Neural progenitor cell (in vitro differentiated cells): ENCODE measurements at regions not wholly inside any gene's neighbourhood (a gene's known extent, or its start where the extent isn't known, plus 50 kb on each side); places are given as distances from the start of the nearest gene placed in this dataset.

Experiments
- DNase-seq: peaks from one replicate; pipeline ENCODE4 v3.0.0-alpha.2; 2016; ENCODE audit warnings: low spot score
- H2AFZ ChIP-seq: fragments of 200-600 bp; sonication (generic); replicated peaks from 2 replicates; pipeline ENCODE4 v1.6.1; 2016; ENCODE audit warnings: antibody characterized with exemption
- H3F3A ChIP-seq: fragments of 200-600 bp; sonication (generic); 2 replicates; pipeline ENCODE4 v1.6.1; 2016; ENCODE audit warnings: antibody characterized with exemption, low read depth
- H3K27ac ChIP-seq: fragments of 200-600 bp; sonication (generic); 2 replicates; pipeline ENCODE4 v1.5.1; 2016; ENCODE audit warnings: mild to moderate bottlenecking
- H3K27me3 ChIP-seq: fragments of 200-600 bp; sonication (generic); 2 replicates; pipeline ENCODE4 v1.6.1; 2016; ENCODE audit warnings: mild to moderate bottlenecking, moderate library complexity
- H3K36me3 ChIP-seq: fragments of 200-600 bp; sonication (generic); 2 replicates; pipeline ENCODE4 v1.5.1; 2016
- H3K4me1 ChIP-seq: fragments of 200-600 bp; sonication (generic); 2 replicates; pipeline ENCODE4 v1.6.1; 2016; ENCODE audit warnings: mixed run types
- H3K4me2 ChIP-seq: fragments of 200-600 bp; sonication (generic); 2 replicates; pipeline ENCODE4 v1.6.1; 2016
- H3K4me3 ChIP-seq: fragments of 200-600 bp; sonication (generic); 2 replicates; pipeline ENCODE4 v1.5.1; 2016
- H3K79me2 ChIP-seq: fragments of 200-600 bp; sonication (generic); 2 replicates; pipeline ENCODE4 v1.6.1; 2016; ENCODE audit warnings: low read depth
- H3K9ac ChIP-seq: fragments of 200-600 bp; sonication (generic); 2 replicates; pipeline ENCODE4 v1.6.1; 2016
- H3K9me3 ChIP-seq: fragments of 200-600 bp; sonication (generic); 2 replicates; pipeline ENCODE4 v1.5.1; 2016; ENCODE audit warnings: low read depth
- H4K20me1 ChIP-seq: fragments of 200-600 bp; sonication (generic); 2 replicates; pipeline ENCODE4 v1.6.1; 2016; ENCODE audit warnings: low read depth
- H3K27ac Mint-ChIP-seq: 3 replicates; pipeline ENCODE4 v1.8.0; 2021; ENCODE audit warnings: mixed read lengths
- H3K27me3 Mint-ChIP-seq: 2 replicates; pipeline ENCODE4 v1.8.0; 2022; ENCODE audit warnings: low read depth, mild to moderate bottlenecking, inconsistent platforms, moderate library complexity, mixed read lengths; ENCODE audit not compliant: insufficient read depth
- H3K36me3 Mint-ChIP-seq: 3 replicates; pipeline ENCODE4 v1.8.0; 2021; ENCODE audit warnings: mixed read lengths
- H3K4me1 Mint-ChIP-seq: 3 replicates; pipeline ENCODE4 v1.8.0; 2021; ENCODE audit warnings: mixed read lengths
- H3K4me3 Mint-ChIP-seq: 3 replicates; pipeline ENCODE4 v1.8.0; 2021; ENCODE audit warnings: mild to moderate bottlenecking, moderate library complexity, mixed read lengths
- H3K9me3 Mint-ChIP-seq: 3 replicates; pipeline ENCODE4 v1.8.0; 2020; ENCODE audit warnings: mixed read lengths
- EZH2 ChIP-seq: fragments of 200-600 bp; sonication (generic); IDR thresholded peaks from 2 replicates; pipeline ENCODE4 v1.6.1; 2017; ENCODE audit warnings: antibody characterized with exemption, mild to moderate bottlenecking, moderate library complexity
- EZH2phosphoT487 ChIP-seq: fragments of 200-600 bp; sonication (generic); IDR thresholded peaks from 2 replicates; pipeline ENCODE4 v1.6.1; 2017; ENCODE audit warnings: antibody characterized with exemption
- TF ChIP-seq, protein P1 (sequence below): fragments of 200-600 bp; sonication (generic); IDR thresholded peaks from 2 replicates; pipeline ENCODE4 v1.5.1; 2017; ENCODE audit warnings: antibody characterized with exemption, mild to moderate bottlenecking

DNA sequence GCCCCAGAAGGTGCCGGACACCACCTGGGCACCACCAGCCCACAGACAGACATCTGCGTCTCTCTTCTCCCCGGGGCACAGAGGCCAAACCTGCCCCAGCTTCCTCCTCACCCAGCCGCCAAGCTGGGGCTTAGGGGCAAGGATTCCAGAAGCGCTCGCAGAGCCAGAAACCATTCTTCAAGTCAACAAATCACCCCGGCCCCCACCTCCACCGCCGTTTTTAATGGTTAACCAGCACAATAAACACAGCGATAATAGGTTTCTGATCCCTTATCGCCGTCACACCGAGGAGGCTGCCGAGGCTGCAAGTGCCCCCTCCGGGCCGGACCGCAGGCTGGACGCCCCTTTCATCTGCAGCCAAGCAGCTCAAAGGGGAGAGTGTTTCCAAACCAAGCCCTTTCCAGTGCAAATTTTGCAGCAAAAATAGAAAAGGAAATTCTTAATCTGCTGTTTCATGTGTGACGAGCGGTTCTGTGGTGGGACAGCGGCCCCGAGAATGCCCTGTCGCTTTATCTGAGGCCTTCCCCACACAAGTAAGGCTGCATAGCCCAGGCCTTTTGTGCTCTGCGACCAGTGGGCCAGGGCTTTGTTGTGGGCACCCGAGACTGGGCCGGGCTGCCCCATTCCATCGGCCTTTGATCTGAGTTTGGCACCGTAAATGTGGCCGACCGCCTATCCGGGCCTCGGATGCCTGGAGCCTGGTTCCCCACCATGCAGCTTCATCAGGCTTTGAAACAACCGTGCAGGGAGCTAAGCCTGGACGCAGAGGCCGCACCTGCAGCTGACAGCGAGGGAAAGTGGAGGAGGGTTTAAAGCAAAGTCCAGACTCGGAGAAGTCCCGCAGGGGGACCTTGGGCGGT is 83.2 kb downstream of the FOXL3 start:
- peak overlapping the region; percentile 69 for H3K27ac ChIP-seq
- Mint-ChIP-seq H3K9me3 (no peaks in the 10 kb centered on the region), H3K27me3 (peaks cover 15% of the 10 kb centered on the region), H3K36me3 (no peaks in the 10 kb centered on the region), H3K4me3 (no peak overlapping the region), H3K27ac (peak overlapping the region; percentile 91), H3K4me1 (peaks cover 21% of the 10 kb centered on the region)
- peak; percentile 62 for DNase-seq
- H2AFZ ChIP-seq = peak overlapping the region; percentile 33
- H3K79me2 ChIP-seq = no peaks in the 10 kb centered on the region
- H3K9me3 ChIP-seq = no peaks in the 10 kb centered on the region
- H3K9ac ChIP-seq = no peak overlapping the region
- peaks cover 8% of the 10 kb centered on the region for H3F3A ChIP-seq
- H3K4me2 ChIP-seq = peak overlapping the region; percentile 40
- H3K27me3 ChIP-seq = peaks cover 2% of the 10 kb centered on the region
- H4K20me1 ChIP-seq = no peaks in the 10 kb centered on the region
- H3K36me3 ChIP-seq = no peaks in the 10 kb centered on the region
- no peak overlapping the region for H3K4me3 ChIP-seq
- TF ChIP-seq EZH2 = no peak
- H3K4me1 ChIP-seq = peaks cover 18% of the 10 kb centered on the region

DNA sequence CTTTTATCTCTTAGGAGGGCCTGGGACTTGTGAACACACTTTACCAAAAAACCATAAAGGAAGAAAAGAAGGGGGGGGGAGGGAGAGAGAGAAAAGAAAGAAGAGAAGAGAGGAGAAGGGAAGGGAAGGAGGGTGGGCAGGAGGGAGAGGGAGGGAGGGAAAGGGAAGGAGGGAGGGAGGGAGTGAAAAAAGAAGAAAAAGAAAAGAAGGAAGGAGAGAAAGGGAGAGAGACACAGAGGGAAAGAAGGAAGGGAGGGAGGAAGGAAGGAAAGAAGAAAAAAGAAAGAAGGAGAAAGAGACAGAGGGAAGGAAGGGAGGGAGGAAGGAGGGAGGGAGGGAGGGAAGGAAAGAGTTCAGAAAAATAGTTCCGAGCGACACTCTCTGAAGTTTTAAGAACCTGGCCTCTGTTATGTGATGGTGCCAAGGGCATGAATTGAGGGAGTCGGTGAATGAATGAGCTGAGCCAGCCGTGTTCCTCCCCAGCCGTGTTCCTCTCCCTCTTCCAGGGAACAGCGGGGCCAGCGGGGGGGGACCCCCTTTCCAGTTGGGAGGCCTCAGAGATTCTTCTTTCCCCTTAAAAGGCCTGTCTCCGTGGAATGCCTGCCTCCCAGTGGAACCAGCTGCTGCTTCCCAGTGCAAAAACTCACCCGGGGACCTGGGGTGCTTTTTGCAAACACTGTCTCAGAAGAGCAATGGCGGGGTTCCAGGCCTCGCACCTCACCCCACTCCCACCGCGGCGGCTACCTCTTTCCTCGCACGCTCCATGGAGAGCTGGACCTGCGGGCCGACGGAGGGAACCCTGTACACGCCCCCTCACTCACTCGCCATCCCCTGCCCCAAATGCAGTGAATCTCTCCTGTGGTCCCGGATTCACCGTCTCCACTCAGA is 84.1 kb downstream of the FOXL3 start:
- no peak overlapping the region for H3K9ac ChIP-seq
- no peaks in the 10 kb centered on the region for H3K79me2 ChIP-seq
- H3K27me3 Mint-ChIP-seq = peaks cover 16% of the 10 kb centered on the region
- H3K4me3 ChIP-seq = no peak overlapping the region
- peaks cover 18% of the 10 kb centered on the region for H3K4me1 ChIP-seq
- H3K4me2 ChIP-seq = no peak overlapping the region
- H4K20me1 ChIP-seq = no peaks in the 10 kb centered on the region
- H3F3A ChIP-seq = peaks cover 10% of the 10 kb centered on the region
- no peaks in the 10 kb centered on the region for H3K9me3 ChIP-seq
- no peaks in the 10 kb centered on the region for H3K9me3 Mint-ChIP-seq
- H2AFZ ChIP-seq = peak overlapping the region; percentile 33
- no peak for DNase-seq
- H3K27ac Mint-ChIP-seq = no peak overlapping the region
- H3K4me3 Mint-ChIP-seq = no peak overlapping the region
- TF ChIP-seq, protein P1, sequence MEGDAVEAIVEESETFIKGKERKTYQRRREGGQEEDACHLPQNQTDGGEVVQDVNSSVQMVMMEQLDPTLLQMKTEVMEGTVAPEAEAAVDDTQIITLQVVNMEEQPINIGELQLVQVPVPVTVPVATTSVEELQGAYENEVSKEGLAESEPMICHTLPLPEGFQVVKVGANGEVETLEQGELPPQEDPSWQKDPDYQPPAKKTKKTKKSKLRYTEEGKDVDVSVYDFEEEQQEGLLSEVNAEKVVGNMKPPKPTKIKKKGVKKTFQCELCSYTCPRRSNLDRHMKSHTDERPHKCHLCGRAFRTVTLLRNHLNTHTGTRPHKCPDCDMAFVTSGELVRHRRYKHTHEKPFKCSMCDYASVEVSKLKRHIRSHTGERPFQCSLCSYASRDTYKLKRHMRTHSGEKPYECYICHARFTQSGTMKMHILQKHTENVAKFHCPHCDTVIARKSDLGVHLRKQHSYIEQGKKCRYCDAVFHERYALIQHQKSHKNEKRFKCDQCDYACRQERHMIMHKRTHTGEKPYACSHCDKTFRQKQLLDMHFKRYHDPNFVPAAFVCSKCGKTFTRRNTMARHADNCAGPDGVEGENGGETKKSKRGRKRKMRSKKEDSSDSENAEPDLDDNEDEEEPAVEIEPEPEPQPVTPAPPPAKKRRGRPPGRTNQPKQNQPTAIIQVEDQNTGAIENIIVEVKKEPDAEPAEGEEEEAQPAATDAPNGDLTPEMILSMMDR = no peak
- TF ChIP-seq EZH2 (no peak), EZH2phosphoT487 (no peak)
- peaks cover 11% of the 10 kb centered on the region for H3K27me3 ChIP-seq
- no peaks in the 10 kb centered on the region for H3K36me3 ChIP-seq
- no peak overlapping the region for H3K27ac ChIP-seq
- peaks cover 23% of the 10 kb centered on the region for H3K4me1 Mint-ChIP-seq
- H3K36me3 Mint-ChIP-seq = no peaks in the 10 kb centered on the region

DNA sequence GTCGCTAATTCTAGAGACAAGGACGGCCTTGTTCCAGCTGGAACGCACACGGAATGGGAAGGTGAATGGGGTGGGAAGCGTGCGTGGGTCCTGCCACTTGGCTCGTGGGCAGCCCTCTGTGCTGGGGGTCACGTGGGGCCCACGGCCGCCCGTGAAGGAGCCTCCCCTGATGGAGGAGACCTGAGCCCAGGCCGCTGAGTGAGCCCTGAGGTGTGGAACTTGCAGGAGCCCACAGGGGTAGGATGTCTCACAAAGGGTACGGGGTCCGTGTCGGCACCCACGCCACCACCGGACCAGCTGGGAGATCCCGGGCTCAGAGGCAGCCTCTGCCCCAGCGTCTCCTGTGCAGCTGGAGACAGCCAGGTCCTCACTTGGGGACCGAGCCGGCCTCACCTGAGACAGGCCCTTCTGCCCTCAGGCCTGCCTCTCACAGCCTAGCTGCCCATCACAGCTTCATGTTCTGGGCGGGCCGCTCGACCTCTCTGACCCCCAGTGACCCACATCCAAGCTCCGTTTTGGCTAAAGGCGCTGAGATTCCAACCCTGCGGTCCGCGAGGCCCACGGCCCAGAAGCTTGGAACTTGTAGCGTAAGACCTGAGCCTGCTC is 84.8 kb downstream of the FOXL3 start:
- Histone ChIP-seq H3K4me1 (peaks cover 24% of the 10 kb centered on the region), H2AFZ (no peak overlapping the region), H3K27me3 (peaks cover 18% of the 10 kb centered on the region), H3K36me3 (no peaks in the 10 kb centered on the region), H3K9me3 (no peaks in the 10 kb centered on the region), H3K4me3 (no peak overlapping the region), H3K4me2 (no peak overlapping the region), H4K20me1 (no peaks in the 10 kb centered on the region), H3K79me2 (no peaks in the 10 kb centered on the region), H3F3A (peaks cover 16% of the 10 kb centered on the region), H3K27ac (no peak overlapping the region), H3K9ac (no peak overlapping the region)
- H3K4me3 Mint-ChIP-seq = no peak overlapping the region
- peaks cover 16% of the 10 kb centered on the region for H3K27me3 Mint-ChIP-seq
- H3K4me1 Mint-ChIP-seq = peaks cover 23% of the 10 kb centered on the region
- H3K27ac Mint-ChIP-seq = no peak overlapping the region
- DNase-seq = no peak
- TF ChIP-seq EZH2 (no peak), EZH2phosphoT487 (no peak)
- TF ChIP-seq, protein P1 = no peak
- no peaks in the 10 kb centered on the region for H3K9me3 Mint-ChIP-seq
- H3K36me3 Mint-ChIP-seq = no peaks in the 10 kb centered on the region
